ENCODE measurements at regions not wholly inside any gene's neighbourhood (a gene's known extent, or its start where the extent isn't known, plus 50 kb on each side); places are given as distances from the start of the nearest gene placed in this dataset.
A peak's percentile ranks its signal among the peaks of the same experiment; 100 is the strongest.
"Not testable (repeated sequence)": the region's sequence is repeated elsewhere in the genome, so short reads cannot be mapped to it uniquely, and the experiment has no call there.

DNA sequence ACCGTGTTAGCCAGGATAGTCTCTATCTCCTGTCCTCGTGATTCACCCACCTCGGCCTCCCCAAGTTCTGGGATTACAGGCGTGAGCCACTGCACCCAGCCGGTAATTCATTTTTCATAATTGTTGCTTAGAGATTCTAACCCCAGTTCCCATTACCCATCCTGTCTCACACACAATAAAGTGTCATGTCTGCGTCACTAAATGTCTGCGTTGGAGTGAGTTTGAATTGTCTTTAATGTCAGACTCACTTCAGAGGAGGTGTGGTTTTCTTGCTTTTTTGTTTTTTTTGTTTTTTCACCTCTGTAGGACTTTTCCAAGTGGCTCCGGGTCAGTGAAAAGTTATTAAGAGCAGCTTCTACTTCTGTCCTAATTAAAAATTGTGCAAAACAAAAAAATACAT lies 304.5 kb downstream of the CNTNAP3B start:
- H2AFZ ChIP-seq (ENCODE audit: control insufficient read depth, low read length); H3K4me3 ChIP-seq (ENCODE audit: control insufficient read depth in 2 of 3, extremely low read depth in 1 of 3, insufficient read depth in 2 of 3, low read depth in 1 of 3, low read length in 3 of 3); H3K27ac ChIP-seq (ENCODE audit: control insufficient read depth, insufficient read depth, low read length); H3K4me1 ChIP-seq (ENCODE audit: control insufficient read depth, extremely low read depth, insufficient read depth, low read length); H3K36me3 ChIP-seq (ENCODE audit: control insufficient read depth in 2 of 2, extremely low read depth in 1 of 2, insufficient read depth in 2 of 2, low read length in 2 of 2); H4K20me1 ChIP-seq (ENCODE audit: control insufficient read depth, extremely low read depth, insufficient read depth, low read length); FAIRE-seq; H3K4me2 ChIP-seq (ENCODE audit: control insufficient read depth, extremely low read depth, insufficient read depth, low read depth, low read length); H3K9me3 ChIP-seq (ENCODE audit: control insufficient read depth, low read depth, low read length); H3K27me3 ChIP-seq (ENCODE audit: control insufficient read depth, extremely low read depth, insufficient read depth, low read length); dilution Hi-C loops (cut with MboI; ENCODE audit: extremely low pct_ligation_motif_present, low sequenced_read_pairs); H3K9ac ChIP-seq (ENCODE audit: control insufficient read depth, extremely low read depth, insufficient read depth, low read length); H3K9me1 ChIP-seq (ENCODE audit: control insufficient read depth, extremely low read depth, insufficient read depth, low read length); DNase-seq (ENCODE audit: low read depth, low spot score); H3K79me2 ChIP-seq (ENCODE audit: control insufficient read depth, insufficient read depth, low read length): not testable (repeated sequence)

DNA sequence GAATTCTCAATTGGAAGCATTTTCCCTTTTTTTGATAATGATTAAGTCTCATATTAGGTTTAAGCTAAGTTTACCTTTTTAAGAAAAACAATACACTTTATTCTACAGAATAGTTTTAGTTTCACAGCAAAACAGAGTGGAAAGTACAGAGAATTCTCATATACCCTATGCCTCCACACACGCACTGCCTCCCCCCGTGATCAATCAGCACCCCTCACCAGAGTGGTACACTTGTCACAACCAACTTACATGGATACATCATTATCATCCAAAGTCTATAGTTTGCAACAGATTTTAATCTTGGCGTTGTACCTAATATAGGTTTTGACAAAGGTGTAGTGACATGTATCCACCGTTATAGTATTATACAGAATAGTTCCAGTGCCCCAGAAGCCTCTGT lies 326.5 kb downstream of the CNTNAP3B start:
- not testable (repeated sequence) for H2AFZ ChIP-seq (ENCODE audit: control insufficient read depth, low read length); FAIRE-seq

DNA sequence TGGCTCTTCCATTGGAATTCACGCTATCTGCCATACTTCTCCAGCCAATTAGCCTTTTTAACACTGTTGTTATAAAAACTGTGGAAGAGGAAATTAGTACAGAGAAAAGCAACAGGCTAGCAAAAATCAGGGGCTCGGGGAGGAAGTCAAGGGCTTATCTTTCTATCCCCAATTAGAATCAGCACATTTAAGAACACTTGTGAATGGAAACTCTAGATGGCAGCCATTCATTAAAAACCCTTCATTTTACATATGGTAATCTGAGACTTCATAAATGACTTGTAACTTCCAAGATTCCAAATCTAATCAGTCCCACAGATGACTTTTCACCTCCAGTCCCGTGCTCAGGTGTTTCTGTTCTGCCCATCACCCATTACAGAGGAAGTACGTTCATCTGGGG lies 330.5 kb downstream of the CNTNAP3B start:
- FAIRE-seq; DNase-seq (ENCODE audit: low read depth, low spot score): not testable (repeated sequence)
- TF ChIP-seq, protein P1, sequence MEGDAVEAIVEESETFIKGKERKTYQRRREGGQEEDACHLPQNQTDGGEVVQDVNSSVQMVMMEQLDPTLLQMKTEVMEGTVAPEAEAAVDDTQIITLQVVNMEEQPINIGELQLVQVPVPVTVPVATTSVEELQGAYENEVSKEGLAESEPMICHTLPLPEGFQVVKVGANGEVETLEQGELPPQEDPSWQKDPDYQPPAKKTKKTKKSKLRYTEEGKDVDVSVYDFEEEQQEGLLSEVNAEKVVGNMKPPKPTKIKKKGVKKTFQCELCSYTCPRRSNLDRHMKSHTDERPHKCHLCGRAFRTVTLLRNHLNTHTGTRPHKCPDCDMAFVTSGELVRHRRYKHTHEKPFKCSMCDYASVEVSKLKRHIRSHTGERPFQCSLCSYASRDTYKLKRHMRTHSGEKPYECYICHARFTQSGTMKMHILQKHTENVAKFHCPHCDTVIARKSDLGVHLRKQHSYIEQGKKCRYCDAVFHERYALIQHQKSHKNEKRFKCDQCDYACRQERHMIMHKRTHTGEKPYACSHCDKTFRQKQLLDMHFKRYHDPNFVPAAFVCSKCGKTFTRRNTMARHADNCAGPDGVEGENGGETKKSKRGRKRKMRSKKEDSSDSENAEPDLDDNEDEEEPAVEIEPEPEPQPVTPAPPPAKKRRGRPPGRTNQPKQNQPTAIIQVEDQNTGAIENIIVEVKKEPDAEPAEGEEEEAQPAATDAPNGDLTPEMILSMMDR (optimal IDR thresholded peaks at IDR 0.05 in 1 of 3, IDR thresholded peaks at IDR 0.05 in 1 of 3, conservative IDR thresholded peaks at IDR 0.05 in 1 of 3; ENCODE audit: extremely low read depth in 1 of 3, insufficient read depth in 2 of 3, low read length in 3 of 3): peak in 1 of 3 experiments; percentile 3

More for the DNA sequence above, 326.5 kb downstream of the CNTNAP3B start:
- H3K9me1 ChIP-seq (ENCODE audit: control insufficient read depth, extremely low read depth, insufficient read depth, low read length); dilution Hi-C loops (cut with MboI; ENCODE audit: extremely low pct_ligation_motif_present, low sequenced_read_pairs); H3K36me3 ChIP-seq (ENCODE audit: control insufficient read depth in 2 of 2, extremely low read depth in 1 of 2, insufficient read depth in 2 of 2, low read length in 2 of 2); DNase-seq (ENCODE audit: low read depth, low spot score); H3K27ac ChIP-seq (ENCODE audit: control insufficient read depth, insufficient read depth, low read length); H3K9ac ChIP-seq (ENCODE audit: control insufficient read depth, extremely low read depth, insufficient read depth, low read length); H3K27me3 ChIP-seq (ENCODE audit: control insufficient read depth, extremely low read depth, insufficient read depth, low read length); H3K4me1 ChIP-seq (ENCODE audit: control insufficient read depth, extremely low read depth, insufficient read depth, low read length); H4K20me1 ChIP-seq (ENCODE audit: control insufficient read depth, extremely low read depth, insufficient read depth, low read length); H3K79me2 ChIP-seq (ENCODE audit: control insufficient read depth, insufficient read depth, low read length); H3K4me2 ChIP-seq (ENCODE audit: control insufficient read depth, extremely low read depth, insufficient read depth, low read depth, low read length); H3K9me3 ChIP-seq (ENCODE audit: control insufficient read depth, low read depth, low read length); H3K4me3 ChIP-seq (ENCODE audit: control insufficient read depth in 2 of 3, extremely low read depth in 1 of 3, insufficient read depth in 2 of 3, low read depth in 1 of 3, low read length in 3 of 3): not testable (repeated sequence)

DNA sequence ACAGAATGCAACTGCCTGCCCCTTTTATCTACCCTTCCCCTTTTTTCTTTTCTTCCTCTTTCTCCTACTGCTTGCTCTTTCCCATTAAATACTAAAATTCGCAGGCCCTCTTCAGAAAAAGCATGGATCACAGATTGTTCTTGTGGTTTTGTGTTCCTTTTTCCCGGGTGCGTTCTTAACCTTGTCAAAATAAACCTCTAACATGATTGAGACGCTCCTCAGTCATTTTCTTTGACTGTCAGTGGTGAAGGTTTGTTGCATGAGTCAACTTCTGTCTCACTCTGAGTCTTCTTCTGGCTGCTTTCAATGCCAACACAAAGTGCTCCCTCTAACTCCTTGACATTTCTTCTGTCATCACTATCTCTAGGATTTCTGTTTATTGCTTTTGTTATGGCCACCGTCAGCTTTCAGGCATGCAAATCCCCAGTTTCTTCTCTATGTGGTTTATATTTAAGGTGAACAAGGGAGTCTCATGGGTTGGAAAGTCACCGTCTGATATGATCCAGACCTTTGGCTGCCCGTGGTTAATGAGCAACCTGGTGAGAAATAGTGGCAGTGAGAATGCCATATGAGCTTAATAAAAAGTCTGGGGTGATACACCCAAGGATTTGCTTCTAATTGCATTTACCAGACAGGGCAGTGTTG lies 338.4 kb downstream of the CNTNAP3B start:
- H3K36me3 ChIP-seq (ENCODE audit: control insufficient read depth in 2 of 2, extremely low read depth in 1 of 2, insufficient read depth in 2 of 2, low read length in 2 of 2); H4K20me1 ChIP-seq (ENCODE audit: control insufficient read depth, extremely low read depth, insufficient read depth, low read length); H3K4me2 ChIP-seq (ENCODE audit: control insufficient read depth, extremely low read depth, insufficient read depth, low read depth, low read length); FAIRE-seq; H3K27ac ChIP-seq (ENCODE audit: control insufficient read depth, insufficient read depth, low read length); H3K9ac ChIP-seq (ENCODE audit: control insufficient read depth, extremely low read depth, insufficient read depth, low read length); H3K4me3 ChIP-seq (ENCODE audit: control insufficient read depth in 2 of 3, extremely low read depth in 1 of 3, insufficient read depth in 2 of 3, low read depth in 1 of 3, low read length in 3 of 3); H3K9me1 ChIP-seq (ENCODE audit: control insufficient read depth, extremely low read depth, insufficient read depth, low read length); DNase-seq (ENCODE audit: low read depth, low spot score); H3K79me2 ChIP-seq (ENCODE audit: control insufficient read depth, insufficient read depth, low read length); dilution Hi-C loops (cut with MboI; ENCODE audit: extremely low pct_ligation_motif_present, low sequenced_read_pairs); H3K27me3 ChIP-seq (ENCODE audit: control insufficient read depth, extremely low read depth, insufficient read depth, low read length); H2AFZ ChIP-seq (ENCODE audit: control insufficient read depth, low read length); H3K9me3 ChIP-seq (ENCODE audit: control insufficient read depth, low read depth, low read length); H3K4me1 ChIP-seq (ENCODE audit: control insufficient read depth, extremely low read depth, insufficient read depth, low read length): not testable (repeated sequence)

More for the DNA sequence above, 330.5 kb downstream of the CNTNAP3B start:
- H3K9me1 ChIP-seq (ENCODE audit: control insufficient read depth, extremely low read depth, insufficient read depth, low read length); H3K79me2 ChIP-seq (ENCODE audit: control insufficient read depth, insufficient read depth, low read length); H3K36me3 ChIP-seq (ENCODE audit: control insufficient read depth in 2 of 2, extremely low read depth in 1 of 2, insufficient read depth in 2 of 2, low read length in 2 of 2); H3K9me3 ChIP-seq (ENCODE audit: control insufficient read depth, low read depth, low read length); H3K4me3 ChIP-seq (ENCODE audit: control insufficient read depth in 2 of 3, extremely low read depth in 1 of 3, insufficient read depth in 2 of 3, low read depth in 1 of 3, low read length in 3 of 3); dilution Hi-C loops (cut with MboI; ENCODE audit: extremely low pct_ligation_motif_present, low sequenced_read_pairs); H3K9ac ChIP-seq (ENCODE audit: control insufficient read depth, extremely low read depth, insufficient read depth, low read length); H2AFZ ChIP-seq (ENCODE audit: control insufficient read depth, low read length); H4K20me1 ChIP-seq (ENCODE audit: control insufficient read depth, extremely low read depth, insufficient read depth, low read length); H3K4me1 ChIP-seq (ENCODE audit: control insufficient read depth, extremely low read depth, insufficient read depth, low read length); H3K4me2 ChIP-seq (ENCODE audit: control insufficient read depth, extremely low read depth, insufficient read depth, low read depth, low read length); H3K27me3 ChIP-seq (ENCODE audit: control insufficient read depth, extremely low read depth, insufficient read depth, low read length); H3K27ac ChIP-seq (ENCODE audit: control insufficient read depth, insufficient read depth, low read length): not testable (repeated sequence)
